ENCODE measurements at regions not wholly inside any gene's neighbourhood (a gene's known extent, or its start where the extent isn't known, plus 50 kb on each side); places are given as distances from the start of the nearest gene placed in this dataset.
A peak's percentile ranks its signal among the peaks of the same experiment; 100 is the strongest.

DNA sequence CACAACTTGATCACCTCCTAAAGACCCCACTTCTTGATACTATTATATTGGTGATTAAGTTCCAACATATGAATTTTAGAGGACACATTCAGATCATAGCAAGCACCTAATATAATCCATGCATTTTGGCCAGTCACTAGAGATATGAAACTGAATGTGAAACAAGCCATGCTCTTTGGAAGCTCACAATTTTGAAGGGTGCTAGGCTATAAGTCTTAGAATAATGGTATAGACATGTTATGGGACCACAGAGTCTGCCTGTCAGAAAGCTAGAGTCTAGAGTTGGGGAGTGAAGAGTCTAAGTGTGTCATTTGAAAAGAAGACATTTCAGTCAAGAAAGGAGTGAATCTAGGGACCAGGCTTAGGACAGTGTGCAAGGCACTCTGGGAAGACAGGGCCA, 186.4 kb upstream of the SLC24A5 start:
- Mint-ChIP-seq H3K27ac (no peak overlapping the region), H3K4me3 (ENCODE audit: low read depth) (no peak overlapping the region), H3K36me3 (ENCODE audit: low read depth) (no peaks in the 10 kb centered on the region), H3K4me1 (ENCODE audit: low read depth) (no peaks in the 10 kb centered on the region), H3K9me3 (no peaks in the 10 kb centered on the region), H3K27me3 (ENCODE audit: low read depth) (peaks cover 5% of the 10 kb centered on the region)
- intact Hi-C loops (cut with micrococcal nuclease) = no loop called here
- DNase-seq (ENCODE audit: low spot score) = no peak

DNA sequence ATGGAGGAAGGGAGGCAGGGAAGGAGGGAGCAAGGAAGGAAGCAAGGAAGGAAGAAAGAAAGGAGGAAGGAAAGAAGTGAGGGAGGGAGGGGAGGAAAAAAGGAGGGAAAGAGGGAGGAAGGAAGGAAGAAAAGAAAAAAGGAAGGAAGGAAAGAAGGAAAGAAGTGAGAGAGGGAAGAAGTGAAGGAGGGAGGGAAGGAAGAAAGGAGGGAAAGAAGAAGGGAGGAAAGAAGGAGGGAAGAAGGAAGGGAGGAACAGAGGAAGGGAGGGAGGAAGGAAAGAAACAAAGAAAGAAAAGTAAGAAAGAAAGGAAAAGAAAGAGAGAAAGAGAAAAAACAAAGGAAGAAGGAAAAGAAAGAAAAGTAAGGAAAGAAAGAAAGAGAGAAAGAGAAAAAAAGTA, 183.0 kb upstream of the SLC24A5 start:
- H3K4me3 Mint-ChIP-seq (ENCODE audit: low read depth) = no peak overlapping the region
- no peak overlapping the region for H3K27ac Mint-ChIP-seq
- no peak for DNase-seq (ENCODE audit: low spot score)
- no peaks in the 10 kb centered on the region for H3K4me1 Mint-ChIP-seq (ENCODE audit: low read depth)
- intact Hi-C loops (cut with micrococcal nuclease) = no loop called here
- H3K9me3 Mint-ChIP-seq = no peaks in the 10 kb centered on the region
- no peaks in the 10 kb centered on the region for H3K36me3 Mint-ChIP-seq (ENCODE audit: low read depth)
- peaks cover 5% of the 10 kb centered on the region for H3K27me3 Mint-ChIP-seq (ENCODE audit: low read depth)

DNA sequence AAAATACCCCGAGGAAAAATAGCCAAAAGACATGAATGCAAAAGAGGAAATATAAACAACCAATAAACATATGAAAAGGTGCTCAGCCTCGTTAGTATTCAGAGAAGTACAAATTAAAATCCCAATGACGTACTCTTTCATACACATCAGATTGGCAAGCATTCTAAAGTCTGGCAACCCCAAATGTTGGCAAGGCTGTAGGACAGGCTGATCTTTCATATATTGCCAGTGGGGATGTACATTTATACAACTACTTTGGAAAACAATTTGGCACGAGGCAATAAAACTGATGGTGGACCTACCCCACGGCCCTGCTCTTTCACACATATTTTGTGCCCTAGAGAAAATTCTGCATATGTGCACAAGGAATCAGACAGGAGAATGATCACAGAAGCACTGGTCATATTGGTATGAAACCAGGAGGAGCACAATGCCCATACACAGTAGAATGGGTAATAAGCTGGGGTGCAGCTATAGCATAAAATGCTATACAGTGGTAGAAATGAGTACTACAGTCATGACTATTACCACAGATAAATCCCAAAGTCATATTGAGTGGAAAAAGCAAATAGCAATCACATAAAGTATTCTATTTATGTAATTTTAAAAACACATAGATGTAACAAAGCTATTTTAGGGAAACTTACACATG, 176.0 kb upstream of the SLC24A5 start:
- no peaks in the 10 kb centered on the region for H3K9me3 Mint-ChIP-seq
- no peak for DNase-seq (ENCODE audit: low spot score)
- no peaks in the 10 kb centered on the region for H3K4me1 Mint-ChIP-seq (ENCODE audit: low read depth)
- H3K27ac Mint-ChIP-seq = no peak overlapping the region
- H3K36me3 Mint-ChIP-seq (ENCODE audit: low read depth) = no peaks in the 10 kb centered on the region
- intact Hi-C loops (cut with micrococcal nuclease) = no loop called here
- no peak overlapping the region for H3K4me3 Mint-ChIP-seq (ENCODE audit: low read depth)
- peaks cover 4% of the 10 kb centered on the region for H3K27me3 Mint-ChIP-seq (ENCODE audit: low read depth)

DNA sequence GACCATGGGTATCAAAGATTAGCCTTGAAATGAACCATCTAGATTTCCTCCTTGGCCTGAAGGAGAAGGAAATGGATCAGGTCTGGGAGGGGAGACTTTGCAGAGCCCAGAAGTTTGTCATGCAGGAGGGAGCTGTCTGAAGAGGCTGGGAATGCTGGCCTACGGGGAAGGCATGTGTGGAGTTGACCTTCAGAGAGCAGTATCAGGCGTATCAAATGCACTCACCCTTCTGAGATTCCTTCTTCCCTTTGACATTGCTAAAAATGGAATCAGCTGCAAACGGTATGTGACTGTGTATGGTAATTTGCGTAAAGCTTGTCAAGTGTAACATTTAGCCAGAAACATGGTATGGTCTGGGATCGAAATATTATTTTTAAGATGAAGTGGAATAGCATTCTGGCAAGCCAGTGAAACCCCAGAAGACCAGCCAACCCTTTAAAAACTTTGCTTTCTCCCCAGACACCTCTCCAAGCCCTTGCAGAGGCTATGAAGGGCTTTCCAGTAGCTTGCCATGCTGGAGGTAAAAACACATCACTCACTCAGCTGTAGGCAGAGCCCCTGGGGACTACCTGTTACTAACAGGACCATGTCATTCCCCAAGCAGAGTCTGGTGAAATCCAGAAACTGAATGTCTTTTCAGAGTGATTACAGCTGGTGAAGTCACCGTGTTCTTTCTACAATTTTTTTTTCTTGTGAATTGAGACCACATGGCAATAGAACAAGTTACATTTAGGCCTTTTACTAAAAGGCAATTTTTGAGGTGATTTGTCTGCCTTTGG, 174.7 kb upstream of the SLC24A5 start:
- Mint-ChIP-seq H3K36me3 (ENCODE audit: low read depth) (no peaks in the 10 kb centered on the region), H3K4me1 (ENCODE audit: low read depth) (no peaks in the 10 kb centered on the region), H3K4me3 (ENCODE audit: low read depth) (no peak overlapping the region), H3K27me3 (ENCODE audit: low read depth) (peaks cover 8% of the 10 kb centered on the region), H3K27ac (no peak overlapping the region), H3K9me3 (no peaks in the 10 kb centered on the region)
- intact Hi-C loops (cut with micrococcal nuclease) = no loop called here
- DNase-seq (ENCODE audit: low spot score) = no peak

- Mint-ChIP-seq H3K4me3 (ENCODE audit: low read depth) (no peak overlapping the region), H3K9me3 (no peaks in the 10 kb centered on the region), H3K27ac (no peak overlapping the region), H3K27me3 (ENCODE audit: low read depth) (peaks cover 23% of the 10 kb centered on the region), H3K36me3 (ENCODE audit: low read depth) (no peaks in the 10 kb centered on the region), H3K4me1 (ENCODE audit: low read depth) (no peaks in the 10 kb centered on the region)
- DNase-seq (ENCODE audit: low spot score) = no peak
- intact Hi-C loops (cut with micrococcal nuclease) = no loop called here
Observed at GRCh38 chr15:47949815-47950214, 171.0 kb upstream of the SLC24A5 start.

- H3K4me1 Mint-ChIP-seq (ENCODE audit: low read depth) = no peaks in the 10 kb centered on the region
- H3K9me3 Mint-ChIP-seq = no peaks in the 10 kb centered on the region
- H3K27me3 Mint-ChIP-seq (ENCODE audit: low read depth) = peaks cover 25% of the 10 kb centered on the region
- intact Hi-C loops (cut with micrococcal nuclease) = no loop called here
- H3K27ac Mint-ChIP-seq = no peak overlapping the region
- no peaks in the 10 kb centered on the region for H3K36me3 Mint-ChIP-seq (ENCODE audit: low read depth)
- no peak for DNase-seq (ENCODE audit: low spot score)
- H3K4me3 Mint-ChIP-seq (ENCODE audit: low read depth) = no peak overlapping the region
Observed at GRCh38 chr15:47950447-47950846, 170.3 kb upstream of the SLC24A5 start.

DNA sequence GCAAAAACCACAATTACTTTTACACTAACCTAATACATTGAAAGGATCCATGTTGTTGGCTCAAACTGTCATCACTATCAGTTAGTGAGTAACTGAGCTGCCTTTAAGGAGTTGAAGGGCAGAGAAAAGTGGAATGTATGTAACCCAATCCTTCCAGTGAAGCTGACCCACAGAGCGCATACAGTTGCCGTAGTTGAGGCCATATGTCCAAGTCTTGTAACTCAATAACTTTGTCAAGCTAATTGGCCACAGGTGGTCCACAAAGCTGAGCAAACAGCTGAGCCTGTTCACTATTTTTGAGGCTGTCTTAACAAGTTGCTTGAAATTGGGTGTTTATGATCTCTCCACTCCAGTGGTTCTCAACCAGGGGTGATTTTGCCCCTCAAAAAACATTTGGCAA, 169.0 kb upstream of the SLC24A5 start:
- H3K36me3 Mint-ChIP-seq (ENCODE audit: low read depth) = no peaks in the 10 kb centered on the region
- intact Hi-C loops (cut with micrococcal nuclease) = no loop called here
- H3K9me3 Mint-ChIP-seq = no peaks in the 10 kb centered on the region
- DNase-seq (ENCODE audit: low spot score) = no peak
- H3K4me3 Mint-ChIP-seq (ENCODE audit: low read depth) = no peak overlapping the region
- no peaks in the 10 kb centered on the region for H3K4me1 Mint-ChIP-seq (ENCODE audit: low read depth)
- peaks cover 32% of the 10 kb centered on the region for H3K27me3 Mint-ChIP-seq (ENCODE audit: low read depth)
- no peak overlapping the region for H3K27ac Mint-ChIP-seq

DNA sequence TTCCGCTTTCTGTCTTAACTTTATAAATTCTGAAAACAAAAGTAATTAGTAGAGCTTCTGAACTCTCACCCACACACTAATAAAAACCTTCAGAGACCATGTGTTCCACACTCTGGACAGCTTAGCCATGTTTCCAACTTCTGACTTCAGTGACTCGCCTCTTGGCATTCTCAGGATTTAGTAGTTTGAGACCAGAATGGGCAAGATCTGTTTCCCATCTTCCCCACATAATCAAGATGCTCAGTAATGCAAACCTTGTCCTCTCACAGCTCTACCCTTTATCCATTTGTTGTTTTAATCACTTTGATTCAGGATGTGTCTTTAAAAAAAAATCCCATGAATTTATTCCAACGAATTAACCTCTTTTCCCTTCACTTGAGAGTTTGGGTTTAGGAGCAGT, 166.6 kb upstream of the SLC24A5 start:
- intact Hi-C loops (cut with micrococcal nuclease) = no loop called here
- no peaks in the 10 kb centered on the region for H3K36me3 Mint-ChIP-seq (ENCODE audit: low read depth)
- H3K9me3 Mint-ChIP-seq = no peaks in the 10 kb centered on the region
- peaks cover 35% of the 10 kb centered on the region for H3K27me3 Mint-ChIP-seq (ENCODE audit: low read depth)
- H3K27ac Mint-ChIP-seq = no peak overlapping the region
- no peak overlapping the region for H3K4me3 Mint-ChIP-seq (ENCODE audit: low read depth)
- H3K4me1 Mint-ChIP-seq (ENCODE audit: low read depth) = peaks cover 2% of the 10 kb centered on the region
- no peak for DNase-seq (ENCODE audit: low spot score)

GRCh38 chr15:47955021-47955420, 165.8 kb upstream of the SLC24A5 start:
- intact Hi-C loops (cut with micrococcal nuclease) = no loop called here
- H3K9me3 Mint-ChIP-seq = no peaks in the 10 kb centered on the region
- H3K27ac Mint-ChIP-seq = no peak overlapping the region
- no peak overlapping the region for H3K4me3 Mint-ChIP-seq (ENCODE audit: low read depth)
- peaks cover 7% of the 10 kb centered on the region for H3K4me1 Mint-ChIP-seq (ENCODE audit: low read depth)
- H3K27me3 Mint-ChIP-seq (ENCODE audit: low read depth) = peaks cover 33% of the 10 kb centered on the region
- no peak for DNase-seq (ENCODE audit: low spot score)
- no peaks in the 10 kb centered on the region for H3K36me3 Mint-ChIP-seq (ENCODE audit: low read depth)

- peaks cover 19% of the 10 kb centered on the region for H3K27me3 Mint-ChIP-seq (ENCODE audit: low read depth)
- H3K4me1 Mint-ChIP-seq (ENCODE audit: low read depth) = peaks cover 33% of the 10 kb centered on the region
- no peak overlapping the region for H3K27ac Mint-ChIP-seq
- H3K4me3 Mint-ChIP-seq (ENCODE audit: low read depth) = no peak overlapping the region
- DNase-seq (ENCODE audit: low spot score) = no peak
- no peaks in the 10 kb centered on the region for H3K9me3 Mint-ChIP-seq
- no peaks in the 10 kb centered on the region for H3K36me3 Mint-ChIP-seq (ENCODE audit: low read depth)
- intact Hi-C loops (cut with micrococcal nuclease) = loop anchor here (2.0 kb wide), 1 partner anchor 145 kb away; no protein-coding TSS in a partner anchor
Observed at GRCh38 chr15:47959617-47960413, 161.0 kb upstream of the SLC24A5 start.

GRCh38 chr15:47961401-47962090, 159.2 kb upstream of the SLC24A5 start:
- intact Hi-C loops (cut with micrococcal nuclease) = loop anchor here (2.0 kb wide), 1 partner anchor 147 kb away; no protein-coding TSS in a partner anchor
- no peaks in the 10 kb centered on the region for H3K9me3 Mint-ChIP-seq
- H3K27ac Mint-ChIP-seq = peak overlapping the region; percentile 5
- H3K4me3 Mint-ChIP-seq (ENCODE audit: low read depth) = peak overlapping the region; percentile 43
- DNase-seq (ENCODE audit: low spot score) = peak; percentile 36
- peaks cover 17% of the 10 kb centered on the region for H3K27me3 Mint-ChIP-seq (ENCODE audit: low read depth)
- H3K4me1 Mint-ChIP-seq (ENCODE audit: low read depth) = peaks cover 33% of the 10 kb centered on the region
- no peaks in the 10 kb centered on the region for H3K36me3 Mint-ChIP-seq (ENCODE audit: low read depth)

- intact Hi-C loops (cut with micrococcal nuclease) = no loop called here
- no peak for DNase-seq (ENCODE audit: low spot score)
- Mint-ChIP-seq H3K36me3 (ENCODE audit: low read depth) (no peaks in the 10 kb centered on the region), H3K4me3 (ENCODE audit: low read depth) (no peak overlapping the region), H3K9me3 (no peaks in the 10 kb centered on the region), H3K27ac (no peak overlapping the region), H3K4me1 (ENCODE audit: low read depth) (peaks cover 33% of the 10 kb centered on the region), H3K27me3 (ENCODE audit: low read depth) (peaks cover 17% of the 10 kb centered on the region)
Observed at GRCh38 chr15:47963265-47963664, 157.5 kb upstream of the SLC24A5 start.

Measured in activated T-helper 2 cell treated with anti-CD3 and anti-CD28 coated beads, Interferon-gamma antibody, Interleukin-2, Interleukin-4, amounts not matched to agents 10 μg/mL and 5 μg/mL and 100 μg/mL, durations not matched to agents 14 hours and 24 hours and 36 hours (primary cell).